K562 (cell line): ENCODE measurements at regions not wholly inside any gene's neighbourhood (a gene's known extent, or its start where the extent isn't known, plus 50 kb on each side); places are given as distances from the start of the nearest gene placed in this dataset.

Source experiments
- CEBPB ChIP-seq: fragments of 450-650 bp; IDR thresholded peaks from 2 replicates; pipeline ENCODE4 v1.6.1; 2016; ENCODE audit warnings: missing genetic modification characterization, missing compliant biosample characterization
- ELF4 ChIP-seq: fragments of 450-650 bp; formaldehyde crosslinking; IDR thresholded peaks from 2 replicates; pipeline ENCODE4 v1.4.0; 2022; ENCODE audit warnings: missing genetic modification characterization
- EP300 ChIP-seq: IDR thresholded peaks from 2 replicates; pipeline ENCODE4 v1.6.1; 2012; ENCODE audit warnings: low read length, improper control_type of control experiment
- FOS ChIP-seq: IDR thresholded peaks from 3 replicates; pipeline ENCODE4 v1.6.1; 2011; ENCODE audit not compliant: insufficient read length; ENCODE audit errors: extremely low read depth
- FOXJ3 ChIP-seq: sonication (generic); formaldehyde crosslinking; IDR thresholded peaks from 2 replicates; pipeline ENCODE4 v1.4.0; 2020; ENCODE audit warnings: mild to moderate bottlenecking, missing genetic modification reagents
- KLF6 ChIP-seq: fragments of 250-450 bp; sonication (Bioruptor Pico); IDR thresholded peaks from 2 replicates; pipeline ENCODE4 v1.4.0; 2020; ENCODE audit warnings: mild to moderate bottlenecking, moderate library complexity, borderline replicate concordance
- MAZ ChIP-seq, 2 experiments: fragments of 450-650 bp in 1 of 2; sonication (generic) in 1 of 2; formaldehyde crosslinking; IDR thresholded peaks in 1 of 2; conservative IDR thresholded peaks in 1 of 2; 2 replicates each; pipeline versions ENCODE4 v1.4.0 to v1.5.0; 2020; ENCODE audit warnings: mild to moderate bottlenecking in 1 of 2, missing genetic modification reagents in 1 of 2
- TAF1 ChIP-seq: IDR thresholded peaks from 2 replicates; pipeline ENCODE4 v1.6.1; 2011; ENCODE audit warnings: mild to moderate bottlenecking, low read length, moderate library complexity; ENCODE audit not compliant: insufficient read depth, control insufficient read depth, severe bottlenecking; ENCODE audit errors: extremely low read depth
- USF2 ChIP-seq: sonication (generic); formaldehyde crosslinking; IDR thresholded peaks from 2 replicates; pipeline ENCODE4 v1.5.0; 2020; ENCODE audit warnings: missing genetic modification reagents
- YY1 ChIP-seq, 3 experiments: IDR thresholded peaks; 2 replicates each; pipeline ENCODE4 v1.6.1; 2011; ENCODE audit warnings: low read length in 2 of 3, mild to moderate bottlenecking in 2 of 3, moderate library complexity in 2 of 3, borderline replicate concordance in 1 of 3, control low read depth in 1 of 3, low read depth in 1 of 3; ENCODE audit not compliant: insufficient read depth in 3 of 3, insufficient replicate concordance in 2 of 3, control insufficient read depth in 1 of 3, insufficient read length in 1 of 3; ENCODE audit errors: extremely low read depth in 1 of 3
- ZBTB11 ChIP-seq, 3 experiments: fragments of 200-800 bp in 1 of 3; fragments of 250-450 bp in 1 of 3; fragments of 450-650 bp in 1 of 3; sonication (Bioruptor Pico) in 1 of 3; sonication (Bioruptor generic) in 1 of 3; formaldehyde crosslinking in 1 of 3; IDR thresholded peaks; 2 replicates each; pipeline versions ENCODE4 v1.6.1 to v1.8.0; 2016 to 2022; ENCODE audit warnings: mild to moderate bottlenecking in 2 of 3, missing genetic modification characterization in 2 of 3, missing compliant biosample characterization in 1 of 3, moderate library complexity in 1 of 3
- TF ChIP-seq, protein P1 (sequence below), 2 experiments: IDR thresholded peaks; 2 replicates each; pipeline ENCODE4 v1.6.1; 2011; ENCODE audit warnings: borderline replicate concordance in 1 of 2, control low read depth in 1 of 2, low read depth in 1 of 2, low read length in 1 of 2, mild to moderate bottlenecking in 1 of 2, mixed read lengths in 1 of 2, moderate library complexity in 1 of 2; ENCODE audit not compliant: insufficient read depth in 1 of 2, insufficient read length in 1 of 2, poor library complexity in 1 of 2, severe bottlenecking in 1 of 2; ENCODE audit errors: extremely low read depth in 1 of 2
- TF ChIP-seq, protein P2 (sequence below): sonication (generic); formaldehyde crosslinking; IDR thresholded peaks from 2 replicates; pipeline ENCODE4 v1.8.1; 2022; ENCODE audit warnings: missing genetic modification reagents

GRCh38 chr5:28743025-28743715 lies 1704.8 kb upstream of the CDH9 start:
- TF ChIP-seq, protein P1, sequence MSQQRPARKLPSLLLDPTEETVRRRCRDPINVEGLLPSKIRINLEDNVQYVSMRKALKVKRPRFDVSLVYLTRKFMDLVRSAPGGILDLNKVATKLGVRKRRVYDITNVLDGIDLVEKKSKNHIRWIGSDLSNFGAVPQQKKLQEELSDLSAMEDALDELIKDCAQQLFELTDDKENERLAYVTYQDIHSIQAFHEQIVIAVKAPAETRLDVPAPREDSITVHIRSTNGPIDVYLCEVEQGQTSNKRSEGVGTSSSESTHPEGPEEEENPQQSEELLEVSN (IDR thresholded peaks at IDR 0.05; ENCODE audit: borderline replicate concordance in 1 of 2, extremely low read depth in 1 of 2, insufficient read depth in 1 of 2, insufficient read length in 1 of 2, low read depth in 1 of 2, low read length in 1 of 2, poor library complexity in 1 of 2, severe bottlenecking in 1 of 2), result no peak
- TF ChIP-seq USF2 (CRISPR knock-in tag), result no peak
- TF ChIP-seq, protein P2, sequence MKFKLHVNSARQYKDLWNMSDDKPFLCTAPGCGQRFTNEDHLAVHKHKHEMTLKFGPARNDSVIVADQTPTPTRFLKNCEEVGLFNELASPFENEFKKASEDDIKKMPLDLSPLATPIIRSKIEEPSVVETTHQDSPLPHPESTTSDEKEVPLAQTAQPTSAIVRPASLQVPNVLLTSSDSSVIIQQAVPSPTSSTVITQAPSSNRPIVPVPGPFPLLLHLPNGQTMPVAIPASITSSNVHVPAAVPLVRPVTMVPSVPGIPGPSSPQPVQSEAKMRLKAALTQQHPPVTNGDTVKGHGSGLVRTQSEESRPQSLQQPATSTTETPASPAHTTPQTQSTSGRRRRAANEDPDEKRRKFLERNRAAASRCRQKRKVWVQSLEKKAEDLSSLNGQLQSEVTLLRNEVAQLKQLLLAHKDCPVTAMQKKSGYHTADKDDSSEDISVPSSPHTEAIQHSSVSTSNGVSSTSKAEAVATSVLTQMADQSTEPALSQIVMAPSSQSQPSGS (CRISPR knock-in tag), result no peak
- TF ChIP-seq TAF1, result no peak
- TF ChIP-seq MAZ (CRISPR knock-in tag; conservative IDR thresholded peaks at IDR 0.05 in 1 of 2, IDR thresholded peaks at IDR 0.05 in 1 of 2), result no peak
- TF ChIP-seq FOXJ3, result no peak
- no peak for TF ChIP-seq ZBTB11 (CRISPR knock-in tag; IDR thresholded peaks at IDR 0.05)
- TF ChIP-seq CEBPB (tag), result 0 out of 2 replicates have a peak, but pooled peaks have one; percentile 27
- no peak for TF ChIP-seq KLF6 (CRISPR knock-in tag)
- no peak for TF ChIP-seq ELF4 (CRISPR knock-in tag)
- TF ChIP-seq EP300, result no peak
- no peak for TF ChIP-seq FOS
- no peak for TF ChIP-seq YY1 (IDR thresholded peaks at IDR 0.05; ENCODE audit: borderline replicate concordance in 1 of 3, control insufficient read depth in 1 of 3, extremely low read depth in 1 of 3, insufficient read depth in 3 of 3, insufficient read length in 1 of 3, insufficient replicate concordance in 2 of 3, low read depth in 1 of 3, low read length in 2 of 3)
